Chondrocyte (in vitro differentiated cells): ENCODE measurements at regions not wholly inside any gene's neighbourhood (a gene's known extent, or its start where the extent isn't known, plus 50 kb on each side); places are given as distances from the start of the nearest gene placed in this dataset.
"Not testable (repeated sequence)": the region's sequence is repeated elsewhere in the genome, so short reads cannot be mapped to it uniquely, and the experiment has no call there.

ENCODE experiments used
- DNase-seq: peaks from one replicate; pipeline ENCODE4 v3.0.0; 2021; ENCODE audit warnings: mixed read lengths, low spot score
- H3K27ac Mint-ChIP-seq: one replicate; pipeline ENCODE4 v1.8.0; 2021; ENCODE audit warnings: mild to moderate bottlenecking, moderate library complexity, mixed read lengths; ENCODE audit not compliant: unreplicated experiment
- H3K27me3 Mint-ChIP-seq: 2 replicates; pipeline ENCODE4 v1.8.0; 2021; ENCODE audit warnings: low read depth, mixed read lengths
- H3K36me3 Mint-ChIP-seq: 2 replicates; pipeline ENCODE4 v1.8.0; 2021; ENCODE audit warnings: low read depth, mixed read lengths
- H3K4me1 Mint-ChIP-seq: 2 replicates; pipeline ENCODE4 v1.8.0; 2021; ENCODE audit warnings: low read depth, mild to moderate bottlenecking, mixed read lengths
- H3K4me3 Mint-ChIP-seq: one replicate; pipeline ENCODE4 v1.8.0; 2021; ENCODE audit warnings: mild to moderate bottlenecking, moderate library complexity, mixed read lengths; ENCODE audit not compliant: unreplicated experiment
- H3K9me3 Mint-ChIP-seq: 2 replicates; pipeline ENCODE4 v1.8.0; 2021; ENCODE audit warnings: low read depth, mixed read lengths
- CTCF ChIP-seq: fragments of 200-600 bp; sonication (generic); IDR thresholded peaks from 2 replicates; pipeline ENCODE4 v1.5.0; 2021; ENCODE audit warnings: antibody characterized with exemption, mild to moderate bottlenecking, moderate library complexity

GRCh38 chr4:92014067-92014466, 289.7 kb upstream of the GRID2 start:
- Mint-ChIP-seq H3K27ac (no peak overlapping the region), H3K4me1 (no peaks in the 10 kb centered on the region), H3K9me3 (no peaks in the 10 kb centered on the region), H3K36me3 (no peaks in the 10 kb centered on the region), H3K4me3 (no peak overlapping the region), H3K27me3 (peaks cover 8% of the 10 kb centered on the region)
- no peak for DNase-seq
- no peak for TF ChIP-seq CTCF

GRCh38 chr4:92021203-92021602, 282.6 kb upstream of the GRID2 start:
- no peaks in the 10 kb centered on the region for H3K36me3 Mint-ChIP-seq
- no peak overlapping the region for H3K27ac Mint-ChIP-seq
- H3K4me1 Mint-ChIP-seq: no peaks in the 10 kb centered on the region
- no peak overlapping the region for H3K4me3 Mint-ChIP-seq
- DNase-seq: no peak
- H3K27me3 Mint-ChIP-seq: no peaks in the 10 kb centered on the region
- H3K9me3 Mint-ChIP-seq: no peaks in the 10 kb centered on the region
- no peak for TF ChIP-seq CTCF

- no peak for DNase-seq
- no peaks in the 10 kb centered on the region for H3K4me1 Mint-ChIP-seq
- no peak overlapping the region for H3K4me3 Mint-ChIP-seq
- H3K9me3 Mint-ChIP-seq: no peaks in the 10 kb centered on the region
- H3K27me3 Mint-ChIP-seq: no peaks in the 10 kb centered on the region
- no peaks in the 10 kb centered on the region for H3K36me3 Mint-ChIP-seq
- TF ChIP-seq CTCF: no peak
- H3K27ac Mint-ChIP-seq: no peak overlapping the region
These were observed 282.0 kb upstream of the GRID2 start for GRCh38 chr4:92021788-92022187.

GRCh38 chr4:92028830-92029229, 274.9 kb upstream of the GRID2 start:
- not testable (repeated sequence) for H3K9me3 Mint-ChIP-seq, H3K36me3 Mint-ChIP-seq, H3K27me3 Mint-ChIP-seq, H3K27ac Mint-ChIP-seq, H3K4me1 Mint-ChIP-seq, DNase-seq, H3K4me3 Mint-ChIP-seq

- Mint-ChIP-seq H3K27me3 (peaks cover 2% of the 10 kb centered on the region), H3K9me3 (no peaks in the 10 kb centered on the region), H3K4me3 (no peak overlapping the region), H3K36me3 (no peaks in the 10 kb centered on the region), H3K27ac (no peak overlapping the region), H3K4me1 (no peaks in the 10 kb centered on the region)
- no peak for TF ChIP-seq CTCF
- no peak for DNase-seq
These were observed 271.9 kb upstream of the GRID2 start for GRCh38 chr4:92031825-92032224.

GRCh38 chr4:92035666-92036065, 268.1 kb upstream of the GRID2 start:
- Mint-ChIP-seq H3K27ac (no peak overlapping the region), H3K36me3 (no peaks in the 10 kb centered on the region), H3K4me3 (no peak overlapping the region), H3K4me1 (no peaks in the 10 kb centered on the region), H3K27me3 (peaks cover 2% of the 10 kb centered on the region), H3K9me3 (peaks cover 9% of the 10 kb centered on the region)
- TF ChIP-seq CTCF: no peak
- DNase-seq: no peak
